GM10248 (cell line): ENCODE measurements at regions not wholly inside any gene's neighbourhood (a gene's known extent, or its start where the extent isn't known, plus 50 kb on each side); places are given as distances from the start of the nearest gene placed in this dataset.

ENCODE experiments used
- CTCF ChIA-PET: fragments of 300-600 bp; sonication (Branson Sonifier 250); formaldehyde crosslinking; extraction: SDS; loops from one replicate; lab custom pipeline; 2021; ENCODE audit warnings: antibody characterized with exemption; lab: Yijun Ruan, JAX
- POLR2A ChIA-PET: fragments of 350-650 bp; sonication (Branson Sonifier 250); formaldehyde crosslinking; extraction: SDS; loops from one replicate; lab custom pipeline; 2020; ENCODE audit warnings: antibody characterized with exemption; lab: Yijun Ruan, JAX
- DNase-seq: peaks from one replicate; pipeline ENCODE4 v3.0.0; 2012; ENCODE audit errors: extremely low spot score
- CTCF ChIP-seq: IDR thresholded peaks from 2 replicates; pipeline ENCODE4 v1.5.1; 2012; ENCODE audit warnings: mild to moderate bottlenecking, low read depth; ENCODE audit errors: extremely low read depth, missing control alignments, control extremely low read depth

- POLR2A ChIA-PET = no interaction called here
- no peak for DNase-seq
- TF ChIP-seq CTCF = no peak
- CTCF ChIA-PET = no interaction called here
Measured at GRCh38 chr10:63726867-63727266, 205.7 kb downstream of the REEP3 start.

GRCh38 chr10:63727636-63728035 is 206.4 kb downstream of the REEP3 start:
- ChIA-PET POLR2A (no interaction called here), CTCF (interaction anchor here (1.1 kb wide), 1 partner anchor 99 kb away, joined by 3 read pairs; no protein-coding TSS in a partner anchor)
- no peak for TF ChIP-seq CTCF
- no peak for DNase-seq

- ChIA-PET POLR2A (no interaction called here), CTCF (interaction anchor here (3.0 kb wide), 1 partner anchor 15 kb away, joined by 21 read pairs; no protein-coding TSS in a partner anchor)
- DNase-seq = no peak
- no peak for TF ChIP-seq CTCF
Measured at GRCh38 chr10:63735305-63735704, 214.1 kb downstream of the REEP3 start.

- ChIA-PET CTCF (interaction anchor here (1.6 to 3.0 kb wide), 2 partner anchors 19 to 572 kb away, joined by 7 to 14 read pairs; no protein-coding TSS in a partner anchor), POLR2A (no interaction called here)
- DNase-seq = no peak
- TF ChIP-seq CTCF = no peak
Measured at GRCh38 chr10:63738410-63738809, 217.2 kb downstream of the REEP3 start.

GRCh38 chr10:63744060-63744941 is 223.1 kb downstream of the REEP3 start:
- TF ChIP-seq CTCF = no peak
- POLR2A ChIA-PET = no interaction called here

GRCh38 chr10:63749915-63750314 is 228.7 kb downstream of the REEP3 start:
- ChIA-PET POLR2A (no interaction called here), CTCF (no interaction called here)
- no peak for TF ChIP-seq CTCF
- DNase-seq = no peak

More at GRCh38 chr10:63744060-63744941, 223.1 kb downstream of the REEP3 start:
- CTCF ChIA-PET = no interaction called here
- DNase-seq = no peak
